ENCODE measurements at regions not wholly inside any gene's neighbourhood (a gene's known extent, or its start where the extent isn't known, plus 50 kb on each side); places are given as distances from the start of the nearest gene placed in this dataset.
"Not testable (repeated sequence)": the region's sequence is repeated elsewhere in the genome, so short reads cannot be mapped to it uniquely, and the experiment has no call there.

DNA sequence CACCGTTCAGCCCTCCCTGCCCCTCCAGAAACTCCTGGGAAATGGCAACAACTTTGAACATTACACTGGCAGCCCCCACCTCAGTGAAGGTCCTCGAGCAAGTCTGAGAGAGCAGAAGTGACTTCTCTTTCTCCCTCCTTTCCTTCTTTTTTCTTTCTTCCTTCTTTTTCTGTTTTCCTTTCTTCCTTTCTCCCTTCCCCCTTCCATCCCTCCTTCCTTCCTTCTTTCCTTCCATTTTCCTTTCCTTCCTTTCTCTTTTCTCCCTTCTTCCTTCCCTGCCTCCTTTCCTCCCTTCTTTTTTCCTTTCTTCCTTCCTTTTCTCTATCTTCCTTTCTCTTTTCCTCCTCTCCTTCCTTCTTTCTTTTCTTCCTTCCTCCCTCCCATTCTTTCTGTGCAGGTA lies 162.7 kb downstream of the UNC5CL start:
- H3K27me3 ChIP-seq (ENCODE audit: control insufficient read depth in 3 of 3, insufficient read depth in 3 of 3, low read length in 2 of 3) = peaks cover 0 to 3% (median 0%) of the 10 kb centered on the region in 3 donors
- H3K36me3 ChIP-seq (ENCODE audit: control insufficient read depth in 4 of 4, insufficient read depth in 4 of 4, low read length in 4 of 4) = no peaks in the 10 kb centered on the region
- peaks cover 0 to 6% (median 2%) of the 10 kb centered on the region in 4 donors for H3K9me3 ChIP-seq (ENCODE audit: control insufficient read depth in 4 of 4, insufficient read depth in 3 of 4, low read length in 3 of 4)
- H3K27ac ChIP-seq (ENCODE audit: low read depth in 1 of 2, low read length in 1 of 2) = no peak overlapping the region
- no peaks in the 10 kb centered on the region for H3K4me1 ChIP-seq (ENCODE audit: control insufficient read depth in 5 of 5, insufficient read depth in 5 of 5, low read length in 5 of 5)
- DNase-seq (no peak), ATAC-seq (ENCODE audit: insufficient read depth, low FRiP score) (no peak)
- no peak overlapping the region for H3K9ac ChIP-seq (ENCODE audit: insufficient read depth in 1 of 2, low read length in 2 of 2)
- TF ChIP-seq, protein P1, sequence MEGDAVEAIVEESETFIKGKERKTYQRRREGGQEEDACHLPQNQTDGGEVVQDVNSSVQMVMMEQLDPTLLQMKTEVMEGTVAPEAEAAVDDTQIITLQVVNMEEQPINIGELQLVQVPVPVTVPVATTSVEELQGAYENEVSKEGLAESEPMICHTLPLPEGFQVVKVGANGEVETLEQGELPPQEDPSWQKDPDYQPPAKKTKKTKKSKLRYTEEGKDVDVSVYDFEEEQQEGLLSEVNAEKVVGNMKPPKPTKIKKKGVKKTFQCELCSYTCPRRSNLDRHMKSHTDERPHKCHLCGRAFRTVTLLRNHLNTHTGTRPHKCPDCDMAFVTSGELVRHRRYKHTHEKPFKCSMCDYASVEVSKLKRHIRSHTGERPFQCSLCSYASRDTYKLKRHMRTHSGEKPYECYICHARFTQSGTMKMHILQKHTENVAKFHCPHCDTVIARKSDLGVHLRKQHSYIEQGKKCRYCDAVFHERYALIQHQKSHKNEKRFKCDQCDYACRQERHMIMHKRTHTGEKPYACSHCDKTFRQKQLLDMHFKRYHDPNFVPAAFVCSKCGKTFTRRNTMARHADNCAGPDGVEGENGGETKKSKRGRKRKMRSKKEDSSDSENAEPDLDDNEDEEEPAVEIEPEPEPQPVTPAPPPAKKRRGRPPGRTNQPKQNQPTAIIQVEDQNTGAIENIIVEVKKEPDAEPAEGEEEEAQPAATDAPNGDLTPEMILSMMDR (IDR thresholded peaks at IDR 0.05; ENCODE audit: control extremely low read depth, extremely low read depth) = no peak
- no peak overlapping the region for H3K4me3 ChIP-seq
- WGBS, 2 donors = 74 to 76% methylated on average over 2 of the region's 2 CpGs

DNA sequence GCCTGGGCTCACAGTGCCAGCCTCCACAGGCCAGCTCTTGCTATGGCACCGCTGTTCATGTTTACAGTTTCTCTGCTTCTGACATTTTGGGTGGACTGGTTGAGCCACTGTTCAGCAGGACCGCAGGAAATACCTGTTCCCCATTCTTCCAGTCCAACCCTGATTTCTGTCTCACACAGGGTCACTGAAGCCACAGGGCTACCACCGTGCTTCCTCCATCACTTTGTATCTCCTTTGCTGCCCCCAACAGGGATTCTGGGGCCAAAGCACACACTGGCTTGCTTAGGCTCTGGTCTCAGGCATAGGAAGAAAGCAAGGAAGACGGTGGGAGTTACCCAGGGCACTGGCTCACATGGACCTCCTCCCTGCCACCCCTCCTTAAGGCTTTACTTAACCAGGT lies 164.5 kb downstream of the UNC5CL start:
- H3K27me3 ChIP-seq (ENCODE audit: control insufficient read depth in 3 of 3, insufficient read depth in 3 of 3, low read length in 2 of 3) = peaks cover 0 to 3% (median 0%) of the 10 kb centered on the region in 3 donors
- no peaks in the 10 kb centered on the region for H3K36me3 ChIP-seq (ENCODE audit: control insufficient read depth in 4 of 4, insufficient read depth in 4 of 4, low read length in 4 of 4)
- H3K9me3 ChIP-seq (ENCODE audit: control insufficient read depth in 4 of 4, insufficient read depth in 3 of 4, low read length in 3 of 4) = peaks cover 0 to 6% (median 1%) of the 10 kb centered on the region in 4 donors
- H3K4me3 ChIP-seq = no peak overlapping the region
- no peak overlapping the region for H3K27ac ChIP-seq (ENCODE audit: low read depth in 1 of 2, low read length in 1 of 2)
- 41 to 43% methylated on average over 4 of the region's 4 CpGs for WGBS, 2 donors
- DNase-seq (peak in 1 of 3 donors; percentile 24), ATAC-seq (ENCODE audit: insufficient read depth, low FRiP score) (no peak)
- H3K4me1 ChIP-seq (ENCODE audit: control insufficient read depth in 5 of 5, insufficient read depth in 5 of 5, low read length in 5 of 5) = no peaks in the 10 kb centered on the region
- TF ChIP-seq, protein P1 (IDR thresholded peaks at IDR 0.05; ENCODE audit: control extremely low read depth, extremely low read depth) = no peak
- H3K9ac ChIP-seq (ENCODE audit: insufficient read depth in 1 of 2, low read length in 2 of 2) = no peak overlapping the region

DNA sequence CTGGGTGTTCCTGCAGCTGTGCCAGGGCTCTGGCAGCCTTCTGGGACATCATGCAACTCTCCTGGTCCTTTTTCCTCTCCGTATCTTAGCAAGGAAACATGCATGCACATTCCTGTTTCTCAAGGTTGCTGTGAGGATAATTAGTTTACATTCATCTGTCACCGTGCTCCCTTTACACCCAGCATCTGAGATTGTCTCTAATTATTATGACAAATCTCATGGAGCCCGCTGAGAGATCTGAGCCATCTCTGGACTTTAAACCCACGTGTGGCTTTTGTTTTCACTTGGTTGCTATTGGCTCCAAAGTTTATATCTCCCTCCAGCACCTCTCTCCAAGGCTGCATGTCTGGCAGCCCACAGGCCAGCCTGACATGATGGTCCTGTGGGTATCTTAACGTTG lies 167.6 kb downstream of the UNC5CL start:
- Histone ChIP-seq H3K27ac (ENCODE audit: low read depth in 1 of 2, low read length in 1 of 2) (no peak overlapping the region), H3K36me3 (ENCODE audit: control insufficient read depth in 4 of 4, insufficient read depth in 4 of 4, low read length in 4 of 4) (no peaks in the 10 kb centered on the region), H3K9me3 (ENCODE audit: control insufficient read depth in 4 of 4, insufficient read depth in 3 of 4, low read length in 3 of 4) (no peaks in the 10 kb centered on the region), H3K27me3 (ENCODE audit: control insufficient read depth in 3 of 3, insufficient read depth in 3 of 3, low read length in 2 of 3) (no peaks in the 10 kb centered on the region), H3K9ac (ENCODE audit: insufficient read depth in 1 of 2, low read length in 2 of 2) (no peak overlapping the region), H3K4me3 (no peak overlapping the region), H3K4me1 (ENCODE audit: control insufficient read depth in 5 of 5, insufficient read depth in 5 of 5, low read length in 5 of 5) (no peaks in the 10 kb centered on the region)
- ATAC-seq (ENCODE audit: insufficient read depth, low FRiP score) (no peak), DNase-seq (no peak)
- 66 to 76% methylated on average over 5 of the region's 5 CpGs for WGBS, 2 donors
- TF ChIP-seq, protein P1 (IDR thresholded peaks at IDR 0.05; ENCODE audit: control extremely low read depth, extremely low read depth) = no peak

DNA sequence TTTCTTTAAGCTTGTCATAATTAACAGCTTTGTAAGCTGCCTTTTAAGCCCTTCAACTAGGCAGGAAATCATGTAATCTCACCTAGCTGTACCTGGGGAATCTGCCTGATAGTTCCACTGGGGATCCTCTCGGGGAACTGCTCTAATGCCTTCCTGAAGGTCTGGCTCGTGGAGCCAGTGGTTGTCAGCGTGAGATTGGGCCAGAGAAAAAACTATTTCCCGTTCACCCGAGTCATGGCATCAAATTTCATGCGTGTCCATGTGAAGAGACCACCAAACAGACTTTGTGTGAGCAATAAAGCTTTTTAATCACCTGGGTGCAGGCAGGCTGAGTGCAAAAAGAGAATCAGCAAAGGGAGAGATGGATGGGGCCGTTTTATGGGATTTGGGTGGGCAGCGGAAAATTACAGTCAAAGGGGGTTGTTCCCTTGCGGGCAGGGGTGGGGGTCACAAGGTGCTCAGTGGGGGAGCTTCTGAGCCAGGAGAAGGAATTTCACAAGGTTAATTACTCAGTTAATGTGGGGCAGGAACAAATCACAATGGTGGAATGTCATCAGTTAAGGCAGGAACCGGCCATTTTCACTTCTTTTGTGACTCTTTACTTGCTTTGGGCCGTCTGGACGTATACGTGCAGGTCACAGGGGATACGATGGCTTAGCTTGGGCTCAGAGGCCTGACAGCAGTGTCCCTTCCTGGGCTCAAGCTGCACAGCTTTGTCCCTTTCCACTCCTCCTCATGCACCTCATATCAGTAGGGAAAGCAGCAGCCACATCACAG lies 170.7 kb downstream of the UNC5CL start:
- H3K9ac ChIP-seq (ENCODE audit: insufficient read depth in 1 of 2, low read length in 2 of 2); DNase-seq; H3K4me3 ChIP-seq; H3K9me3 ChIP-seq (ENCODE audit: control insufficient read depth in 4 of 4, insufficient read depth in 3 of 4, low read length in 3 of 4); H3K36me3 ChIP-seq (ENCODE audit: control insufficient read depth in 4 of 4, insufficient read depth in 4 of 4, low read length in 4 of 4); H3K27ac ChIP-seq (ENCODE audit: low read depth in 1 of 2, low read length in 1 of 2); H3K4me1 ChIP-seq (ENCODE audit: control insufficient read depth in 5 of 5, insufficient read depth in 5 of 5, low read length in 5 of 5); ATAC-seq (ENCODE audit: insufficient read depth, low FRiP score); H3K27me3 ChIP-seq (ENCODE audit: control insufficient read depth in 3 of 3, insufficient read depth in 3 of 3, low read length in 2 of 3): not testable (repeated sequence)
- WGBS, 2 donors = 79 to 82% methylated on average over 14 of the region's 14 CpGs

DNA sequence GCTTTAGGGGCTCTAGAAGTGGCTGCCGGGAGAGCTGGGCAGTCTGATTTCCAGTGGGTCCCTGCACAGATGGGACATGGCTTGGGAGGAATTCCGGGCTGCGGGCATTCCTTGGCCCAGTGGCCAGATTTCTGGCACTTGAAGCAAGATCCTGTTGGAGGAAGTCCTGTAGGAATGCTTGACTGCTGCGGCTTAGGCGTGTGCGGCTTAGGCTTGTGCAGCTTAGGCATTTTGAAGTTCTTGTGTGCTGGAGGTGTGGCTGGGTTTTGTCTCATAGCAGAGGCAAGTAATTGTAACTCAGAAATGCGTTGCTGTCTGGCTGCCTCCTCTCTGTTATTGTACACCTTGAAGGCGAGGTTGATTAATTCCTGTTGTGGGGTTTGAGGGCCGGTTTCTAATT lies 171.5 kb downstream of the UNC5CL start:
- H3K9me3 ChIP-seq (ENCODE audit: control insufficient read depth in 4 of 4, insufficient read depth in 3 of 4, low read length in 3 of 4); H3K9ac ChIP-seq (ENCODE audit: insufficient read depth in 1 of 2, low read length in 2 of 2); H3K4me1 ChIP-seq (ENCODE audit: control insufficient read depth in 5 of 5, insufficient read depth in 5 of 5, low read length in 5 of 5); DNase-seq; H3K36me3 ChIP-seq (ENCODE audit: control insufficient read depth in 4 of 4, insufficient read depth in 4 of 4, low read length in 4 of 4); H3K27ac ChIP-seq (ENCODE audit: low read depth in 1 of 2, low read length in 1 of 2); ATAC-seq (ENCODE audit: insufficient read depth, low FRiP score); H3K27me3 ChIP-seq (ENCODE audit: control insufficient read depth in 3 of 3, insufficient read depth in 3 of 3, low read length in 2 of 3); H3K4me3 ChIP-seq: not testable (repeated sequence)
- WGBS, 2 donors = 73 to 84% methylated on average over 9 of the region's 9 CpGs

DNA sequence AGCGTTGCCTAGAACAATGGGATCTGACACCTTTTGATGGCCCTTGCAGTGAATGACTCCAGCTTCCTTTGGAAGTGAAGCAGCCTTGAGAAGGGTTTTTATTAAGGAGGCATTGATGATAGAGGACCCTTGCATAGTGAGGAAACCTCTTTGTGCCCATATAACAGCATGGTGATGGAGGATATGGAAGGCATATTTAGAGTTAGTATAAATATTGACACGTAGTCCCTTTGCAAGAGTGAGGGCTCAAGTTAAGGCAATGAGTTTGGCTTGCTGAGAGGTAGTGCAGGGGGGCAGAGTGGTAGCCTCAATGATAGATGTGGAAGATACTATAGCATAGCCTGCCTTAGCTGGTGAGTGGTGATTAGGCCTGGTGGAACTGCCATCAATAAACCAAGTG lies 173.8 kb downstream of the UNC5CL start:
- not testable (repeated sequence) for ATAC-seq (ENCODE audit: insufficient read depth, low FRiP score); H3K4me1 ChIP-seq (ENCODE audit: control insufficient read depth in 5 of 5, insufficient read depth in 5 of 5, low read length in 5 of 5); H3K27ac ChIP-seq (ENCODE audit: low read depth in 1 of 2, low read length in 1 of 2); H3K9ac ChIP-seq (ENCODE audit: insufficient read depth in 1 of 2, low read length in 2 of 2); H3K9me3 ChIP-seq (ENCODE audit: control insufficient read depth in 4 of 4, insufficient read depth in 3 of 4, low read length in 3 of 4); H3K27me3 ChIP-seq (ENCODE audit: control insufficient read depth in 3 of 3, insufficient read depth in 3 of 3, low read length in 2 of 3); DNase-seq; H3K4me3 ChIP-seq; H3K36me3 ChIP-seq (ENCODE audit: control insufficient read depth in 4 of 4, insufficient read depth in 4 of 4, low read length in 4 of 4)
- WGBS, 2 donors = 80 to 84% methylated on average over 2 of the region's 2 CpGs
